GM12875 (cell line): ENCODE measurements at regions not wholly inside any gene's neighbourhood (a gene's known extent, or its start where the extent isn't known, plus 50 kb on each side); places are given as distances from the start of the nearest gene placed in this dataset.

Source experiments
- H3K4me3 ChIP-seq: one replicate; pipeline ENCODE4 v1.5.1; 2011; ENCODE audit warnings: low read depth, low read length, control low read depth
- CTCF ChIP-seq: IDR thresholded peaks from 2 replicates; pipeline ENCODE4 v1.5.1; 2011; ENCODE audit warnings: low read depth, mild to moderate bottlenecking, control low read depth, inconsistent platforms, low read length, moderate library complexity, borderline replicate concordance; ENCODE audit not compliant: insufficient read depth

GRCh38 chr2:234747032-234747431, 204.8 kb upstream of the SH3BP4 start:
- no peak for TF ChIP-seq CTCF
- H3K4me3 ChIP-seq: no peak overlapping the region

- H3K4me3 ChIP-seq: no peak overlapping the region
- TF ChIP-seq CTCF: 0 out of 2 replicates have a peak, but pooled peaks have one; percentile 4
These were observed 206.5 kb upstream of the SH3BP4 start for GRCh38 chr2:234745347-234745746.

GRCh38 chr2:234741976-234742375, 209.8 kb upstream of the SH3BP4 start:
- TF ChIP-seq CTCF: no peak
- H3K4me3 ChIP-seq: no peak overlapping the region

- H3K4me3 ChIP-seq: no peak overlapping the region
- no peak for TF ChIP-seq CTCF
These were observed 212.8 kb upstream of the SH3BP4 start for GRCh38 chr2:234739061-234739460.

- no peak for TF ChIP-seq CTCF
- no peak overlapping the region for H3K4me3 ChIP-seq
These were observed 216.0 kb upstream of the SH3BP4 start for GRCh38 chr2:234735829-234736228.

- no peak overlapping the region for H3K4me3 ChIP-seq
- TF ChIP-seq CTCF: no peak
These were observed 217.8 kb upstream of the SH3BP4 start for GRCh38 chr2:234733795-234734600.

- TF ChIP-seq CTCF: no peak
- H3K4me3 ChIP-seq: no peak overlapping the region
These were observed 218.7 kb upstream of the SH3BP4 start for GRCh38 chr2:234733093-234733489.
